Gastroesophageal sphincter (tissue), 4 donors: ENCODE measurements at regions not wholly inside any gene's neighbourhood (a gene's known extent, or its start where the extent isn't known, plus 50 kb on each side); places are given as distances from the start of the nearest gene placed in this dataset.

Experiments
- ATAC-seq: fragments of 150-250 bp; one replicate; pipeline ENCODE4 v1.9.1; 2016; ENCODE audit warnings: mild to moderate bottlenecking, moderate library complexity
- H3K27ac ChIP-seq, 4 donors: fragments of 200-600 bp; sonication (generic) in 3 of 4; 1 replicate in 3 of 4; 2 replicates in 1 of 4; pipeline ENCODE4 v1.5.1; 2016 to 2019
- H3K27me3 ChIP-seq: fragments of 200-600 bp; sonication (generic); one replicate; pipeline ENCODE4 v1.5.1; 2019
- H3K36me3 ChIP-seq, 2 donors: fragments of 200-600 bp; sonication (generic); one replicate each; pipeline ENCODE4 v1.5.1; 2019; ENCODE audit warnings: control low read depth in 1 of 2
- H3K4me1 ChIP-seq, 3 donors: fragments of 200-600 bp; sonication (generic); 1 replicate in 2 of 3; 2 replicates in 1 of 3; pipeline ENCODE4 v1.5.1; 2016 to 2019; ENCODE audit warnings: control low read depth in 2 of 3
- H3K4me3 ChIP-seq, 2 donors: fragments of 200-600 bp; sonication (generic); one replicate each; pipeline ENCODE4 v1.5.1; 2019; ENCODE audit warnings: mild to moderate bottlenecking in 1 of 2, moderate library complexity in 1 of 2
- H3K9me3 ChIP-seq, 3 donors: fragments of 200-600 bp; sonication (generic); one replicate each; pipeline ENCODE4 v1.5.1; 2017 to 2019; ENCODE audit warnings: control low read depth in 2 of 3
- EP300 ChIP-seq: sonication (generic); formaldehyde crosslinking; IDR thresholded peaks from one replicate; pipeline ENCODE4 v1.6.1; 2017; ENCODE audit warnings: antibody characterized with exemption, mild to moderate bottlenecking
- POLR2A ChIP-seq, 2 donors: fragments of 450-650 bp; IDR thresholded peaks; one replicate each; pipeline ENCODE4 v1.6.1; 2017; ENCODE audit warnings: antibody characterized with exemption in 2 of 2, mild to moderate bottlenecking in 2 of 2, moderate library complexity in 1 of 2
- POLR2AphosphoS5 ChIP-seq: sonication (generic); formaldehyde crosslinking; IDR thresholded peaks from one replicate; pipeline ENCODE4 v1.6.1; 2017; ENCODE audit warnings: antibody characterized with exemption
- WGBS, 2 donors: methylation state at CpG; one replicate each; pipeline ENCODE4 v1.1.5; 2018; ENCODE audit warnings: low coverage in 1 of 2; 5-methylcytosine and 5-hydroxymethylcytosine counted together
- TF ChIP-seq, protein P1 (sequence below), 4 experiments: fragments of 200-600 bp in 2 of 4; fragments of 450-650 bp in 2 of 4; sonication (generic) in 1 of 4; IDR thresholded peaks; one replicate each; pipeline ENCODE4 v1.5.1; 2017 to 2019; ENCODE audit warnings: antibody characterized with exemption in 4 of 4, mild to moderate bottlenecking in 2 of 4, moderate library complexity in 2 of 4

GRCh38 chr15:29972051-29972450 lies 110.7 kb upstream of the GOLGA8J start:
- Histone ChIP-seq H3K9me3 (peaks cover 0 to 11% (median 0%) of the 10 kb centered on the region in 3 donors), H3K4me1 (peaks cover 0 to 6% (median 0%) of the 10 kb centered on the region in 3 donors), H3K36me3 (no peaks in the 10 kb centered on the region), H3K27me3 (peaks cover 58% of the 10 kb centered on the region), H3K4me3 (no peak overlapping the region), H3K27ac (no peak overlapping the region)
- WGBS, 2 donors = 93 to 100% methylated on average over 2 of the region's 2 CpGs
- ATAC-seq = no peak
- no peak for TF ChIP-seq POLR2A (IDR thresholded peaks at IDR 0.05)
- TF ChIP-seq POLR2AphosphoS5 = no peak
- no peak for TF ChIP-seq EP300
- TF ChIP-seq, protein P1, sequence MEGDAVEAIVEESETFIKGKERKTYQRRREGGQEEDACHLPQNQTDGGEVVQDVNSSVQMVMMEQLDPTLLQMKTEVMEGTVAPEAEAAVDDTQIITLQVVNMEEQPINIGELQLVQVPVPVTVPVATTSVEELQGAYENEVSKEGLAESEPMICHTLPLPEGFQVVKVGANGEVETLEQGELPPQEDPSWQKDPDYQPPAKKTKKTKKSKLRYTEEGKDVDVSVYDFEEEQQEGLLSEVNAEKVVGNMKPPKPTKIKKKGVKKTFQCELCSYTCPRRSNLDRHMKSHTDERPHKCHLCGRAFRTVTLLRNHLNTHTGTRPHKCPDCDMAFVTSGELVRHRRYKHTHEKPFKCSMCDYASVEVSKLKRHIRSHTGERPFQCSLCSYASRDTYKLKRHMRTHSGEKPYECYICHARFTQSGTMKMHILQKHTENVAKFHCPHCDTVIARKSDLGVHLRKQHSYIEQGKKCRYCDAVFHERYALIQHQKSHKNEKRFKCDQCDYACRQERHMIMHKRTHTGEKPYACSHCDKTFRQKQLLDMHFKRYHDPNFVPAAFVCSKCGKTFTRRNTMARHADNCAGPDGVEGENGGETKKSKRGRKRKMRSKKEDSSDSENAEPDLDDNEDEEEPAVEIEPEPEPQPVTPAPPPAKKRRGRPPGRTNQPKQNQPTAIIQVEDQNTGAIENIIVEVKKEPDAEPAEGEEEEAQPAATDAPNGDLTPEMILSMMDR (IDR thresholded peaks at IDR 0.05) = no peak

GRCh38 chr15:29970402-29970695 lies 112.4 kb upstream of the GOLGA8J start:
- Histone ChIP-seq H3K36me3 (no peaks in the 10 kb centered on the region), H3K9me3 (peaks cover 0 to 11% (median 0%) of the 10 kb centered on the region in 3 donors), H3K4me3 (no peak overlapping the region), H3K27ac (no peak overlapping the region), H3K27me3 (peaks cover 56% of the 10 kb centered on the region), H3K4me1 (peaks cover 0 to 6% (median 0%) of the 10 kb centered on the region in 3 donors)
- 56 to 57% methylated on average over 1 of the region's 1 CpG for WGBS, 2 donors
- no peak for ATAC-seq
- TF ChIP-seq POLR2A (IDR thresholded peaks at IDR 0.05) (no peak), EP300 (no peak), POLR2AphosphoS5 (no peak)
- TF ChIP-seq, protein P1 (IDR thresholded peaks at IDR 0.05) = no peak

GRCh38 chr15:29969562-29970401 lies 113.0 kb upstream of the GOLGA8J start:
- Histone ChIP-seq H3K27me3 (peaks cover 56% of the 10 kb centered on the region), H3K9me3 (peaks cover 0 to 11% (median 0%) of the 10 kb centered on the region in 3 donors), H3K36me3 (no peaks in the 10 kb centered on the region), H3K27ac (no peak overlapping the region), H3K4me3 (no peak overlapping the region), H3K4me1 (peaks cover 0 to 6% (median 0%) of the 10 kb centered on the region in 3 donors)
- TF ChIP-seq POLR2A (IDR thresholded peaks at IDR 0.05) (no peak), POLR2AphosphoS5 (no peak)
- WGBS, 2 donors = 91 to 93% methylated on average over 6 to 10 of the region's 10 CpGs
- no peak for ATAC-seq

- ATAC-seq = peak; percentile 3
- H3K36me3 ChIP-seq = no peaks in the 10 kb centered on the region
- TF ChIP-seq POLR2A (IDR thresholded peaks at IDR 0.05) (no peak), EP300 (no peak), POLR2AphosphoS5 (no peak)
- TF ChIP-seq, protein P1 (IDR thresholded peaks at IDR 0.05) = no peak
- H3K4me3 ChIP-seq = peak overlapping the region in 1 of 2 donors; percentile 51
- H3K27ac ChIP-seq = no peak overlapping the region
- 52 to 64% methylated on average over 6 to 16 of the region's 69 CpGs for WGBS, 2 donors
- H3K27me3 ChIP-seq = peaks cover 59% of the 10 kb centered on the region
- peaks cover 0 to 6% (median 0%) of the 10 kb centered on the region in 3 donors for H3K4me1 ChIP-seq
- peaks cover 0 to 11% (median 0%) of the 10 kb centered on the region in 3 donors for H3K9me3 ChIP-seq
These were observed 113.7 kb upstream of the GOLGA8J start for GRCh38 chr15:29968895-29969561.

DNA sequence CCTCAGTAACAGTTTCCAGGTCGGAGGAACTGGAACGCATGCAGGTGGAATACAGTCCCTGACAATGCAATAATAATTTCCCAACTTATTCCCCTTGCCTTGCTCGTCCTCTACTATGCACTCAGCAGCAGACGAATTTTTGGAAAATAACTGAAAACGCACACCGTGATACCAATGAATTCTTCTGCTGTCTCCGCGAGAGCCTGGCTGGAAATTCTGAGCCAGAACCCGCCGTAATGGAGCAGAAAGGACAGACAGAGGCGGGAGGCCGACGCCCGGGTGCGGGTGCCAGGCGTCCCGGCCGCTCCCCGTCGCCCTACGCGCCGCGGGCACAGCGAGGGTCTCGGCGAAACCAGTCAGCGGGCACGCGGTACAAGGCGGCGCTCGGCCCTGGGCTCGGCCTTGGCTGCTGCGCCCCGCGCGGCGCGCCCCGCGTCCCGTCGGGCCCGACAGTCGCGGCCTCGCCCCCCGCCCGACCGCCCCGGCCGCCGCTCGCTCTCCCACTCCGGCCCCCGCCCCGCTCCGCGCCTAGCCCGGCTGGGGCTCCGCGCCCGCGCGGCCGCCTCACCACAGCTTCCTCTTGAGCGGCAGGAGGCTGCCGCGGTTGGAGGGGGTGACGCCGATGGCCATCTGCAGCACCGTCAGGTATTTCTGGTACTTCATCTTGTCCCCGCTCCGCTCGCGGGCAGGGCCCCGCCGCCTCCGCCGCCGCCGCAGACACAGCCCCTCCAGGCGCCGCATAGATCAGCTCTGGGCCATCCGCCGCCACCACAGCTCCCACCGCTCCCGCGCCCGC lies 114.5 kb upstream of the GOLGA8J start:
- TF ChIP-seq POLR2A (IDR thresholded peaks at IDR 0.05) (no peak), EP300 (no peak), POLR2AphosphoS5 (no peak)
- TF ChIP-seq, protein P1 (IDR thresholded peaks at IDR 0.05) = no peak
- Histone ChIP-seq H3K4me3 (peak overlapping the region in 1 of 2 donors; percentile 51), H3K9me3 (peaks cover 0 to 11% (median 0%) of the 10 kb centered on the region in 3 donors), H3K27ac (no peak overlapping the region), H3K27me3 (peaks cover 59% of the 10 kb centered on the region), H3K4me1 (peaks cover 0 to 6% (median 0%) of the 10 kb centered on the region in 3 donors), H3K36me3 (no peaks in the 10 kb centered on the region)
- ATAC-seq = peak; percentile 28
- WGBS, 2 donors = 32% methylated on average over 4 of the region's 91 CpGs; no CpG with 5 or more reads in 1 of the 2 donors
